HL-60 (cell line): ENCODE measurements at regions not wholly inside any gene's neighbourhood (a gene's known extent, or its start where the extent isn't known, plus 50 kb on each side); places are given as distances from the start of the nearest gene placed in this dataset.

ENCODE experiments used
- DNase-seq, 2 experiments: peaks; one replicate each; pipeline ENCODE4 v3.0.0-alpha.2; 2010 to 2020; ENCODE audit warnings: low read depth in 1 of 2, low spot score in 1 of 2
- H3K27ac ChIP-seq: fragments of 250-450 bp; sonication (Bioruptor Pico); replicated peaks from 2 replicates; pipeline ENCODE4 v1.5.1; 2020; ENCODE audit warnings: mild to moderate bottlenecking, moderate library complexity
- H3K27me3 ChIP-seq: fragments of 250-450 bp; sonication (Bioruptor Pico); 2 replicates; pipeline ENCODE4 v1.5.1; 2021; ENCODE audit warnings: mild to moderate bottlenecking, moderate library complexity; ENCODE audit not compliant: insufficient read depth, poor library complexity, severe bottlenecking
- H3K4me3 ChIP-seq: replicated peaks from 2 replicates; pipeline ENCODE4 v1.5.1; 2011; ENCODE audit warnings: mild to moderate bottlenecking, control low read depth, low read length; ENCODE audit not compliant: insufficient read depth
- GABPA ChIP-seq: IDR thresholded peaks from 2 replicates; pipeline ENCODE4 v1.6.1; 2012; ENCODE audit warnings: low read depth
- POLR2AphosphoS5 ChIP-seq: IDR thresholded peaks from 2 replicates; pipeline ENCODE4 v1.6.1; 2012; ENCODE audit warnings: low read depth
- SPI1 ChIP-seq: IDR thresholded peaks from 2 replicates; pipeline ENCODE4 v1.6.1; 2012; ENCODE audit warnings: low read depth, mild to moderate bottlenecking, borderline replicate concordance
- TF ChIP-seq, protein P1 (sequence below): IDR thresholded peaks from 2 replicates; pipeline ENCODE4 v1.6.1; 2012; ENCODE audit warnings: low read depth; ENCODE audit not compliant: insufficient replicate concordance
- TF ChIP-seq, protein P2 (sequence below): IDR thresholded peaks from one replicate; pipeline ENCODE4 v1.5.1; 2011; ENCODE audit warnings: low read length, control low read depth, inconsistent platforms; ENCODE audit not compliant: insufficient read depth

DNA sequence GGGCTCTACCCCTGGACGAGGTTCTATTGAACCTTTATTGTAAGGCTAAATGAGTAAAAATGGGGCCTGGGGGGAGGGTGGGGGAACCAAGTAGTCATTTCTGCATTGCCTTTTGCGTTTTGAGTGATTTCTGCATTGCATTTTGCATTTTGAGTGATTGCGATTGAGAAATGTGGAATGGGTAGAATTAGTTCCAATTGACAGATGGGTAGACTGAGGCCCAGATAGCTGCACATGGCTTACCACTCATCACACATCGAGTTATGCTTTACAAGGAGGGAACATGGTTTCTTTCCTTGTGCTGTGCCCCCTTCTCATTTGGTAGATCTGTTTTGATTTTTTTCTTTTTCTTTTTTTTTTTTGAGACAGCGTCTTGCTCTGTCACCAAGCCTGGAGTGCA is 858.7 kb downstream of the TYW1 start:
- DNase-seq, result no peak
- Histone ChIP-seq H3K4me3 (no peak overlapping the region), H3K27ac (no peak overlapping the region), H3K27me3 (no peaks in the 10 kb centered on the region)
- TF ChIP-seq, protein P1, sequence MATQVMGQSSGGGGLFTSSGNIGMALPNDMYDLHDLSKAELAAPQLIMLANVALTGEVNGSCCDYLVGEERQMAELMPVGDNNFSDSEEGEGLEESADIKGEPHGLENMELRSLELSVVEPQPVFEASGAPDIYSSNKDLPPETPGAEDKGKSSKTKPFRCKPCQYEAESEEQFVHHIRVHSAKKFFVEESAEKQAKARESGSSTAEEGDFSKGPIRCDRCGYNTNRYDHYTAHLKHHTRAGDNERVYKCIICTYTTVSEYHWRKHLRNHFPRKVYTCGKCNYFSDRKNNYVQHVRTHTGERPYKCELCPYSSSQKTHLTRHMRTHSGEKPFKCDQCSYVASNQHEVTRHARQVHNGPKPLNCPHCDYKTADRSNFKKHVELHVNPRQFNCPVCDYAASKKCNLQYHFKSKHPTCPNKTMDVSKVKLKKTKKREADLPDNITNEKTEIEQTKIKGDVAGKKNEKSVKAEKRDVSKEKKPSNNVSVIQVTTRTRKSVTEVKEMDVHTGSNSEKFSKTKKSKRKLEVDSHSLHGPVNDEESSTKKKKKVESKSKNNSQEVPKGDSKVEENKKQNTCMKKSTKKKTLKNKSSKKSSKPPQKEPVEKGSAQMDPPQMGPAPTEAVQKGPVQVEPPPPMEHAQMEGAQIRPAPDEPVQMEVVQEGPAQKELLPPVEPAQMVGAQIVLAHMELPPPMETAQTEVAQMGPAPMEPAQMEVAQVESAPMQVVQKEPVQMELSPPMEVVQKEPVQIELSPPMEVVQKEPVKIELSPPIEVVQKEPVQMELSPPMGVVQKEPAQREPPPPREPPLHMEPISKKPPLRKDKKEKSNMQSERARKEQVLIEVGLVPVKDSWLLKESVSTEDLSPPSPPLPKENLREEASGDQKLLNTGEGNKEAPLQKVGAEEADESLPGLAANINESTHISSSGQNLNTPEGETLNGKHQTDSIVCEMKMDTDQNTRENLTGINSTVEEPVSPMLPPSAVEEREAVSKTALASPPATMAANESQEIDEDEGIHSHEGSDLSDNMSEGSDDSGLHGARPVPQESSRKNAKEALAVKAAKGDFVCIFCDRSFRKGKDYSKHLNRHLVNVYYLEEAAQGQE, result no peak
- TF ChIP-seq, protein P2, sequence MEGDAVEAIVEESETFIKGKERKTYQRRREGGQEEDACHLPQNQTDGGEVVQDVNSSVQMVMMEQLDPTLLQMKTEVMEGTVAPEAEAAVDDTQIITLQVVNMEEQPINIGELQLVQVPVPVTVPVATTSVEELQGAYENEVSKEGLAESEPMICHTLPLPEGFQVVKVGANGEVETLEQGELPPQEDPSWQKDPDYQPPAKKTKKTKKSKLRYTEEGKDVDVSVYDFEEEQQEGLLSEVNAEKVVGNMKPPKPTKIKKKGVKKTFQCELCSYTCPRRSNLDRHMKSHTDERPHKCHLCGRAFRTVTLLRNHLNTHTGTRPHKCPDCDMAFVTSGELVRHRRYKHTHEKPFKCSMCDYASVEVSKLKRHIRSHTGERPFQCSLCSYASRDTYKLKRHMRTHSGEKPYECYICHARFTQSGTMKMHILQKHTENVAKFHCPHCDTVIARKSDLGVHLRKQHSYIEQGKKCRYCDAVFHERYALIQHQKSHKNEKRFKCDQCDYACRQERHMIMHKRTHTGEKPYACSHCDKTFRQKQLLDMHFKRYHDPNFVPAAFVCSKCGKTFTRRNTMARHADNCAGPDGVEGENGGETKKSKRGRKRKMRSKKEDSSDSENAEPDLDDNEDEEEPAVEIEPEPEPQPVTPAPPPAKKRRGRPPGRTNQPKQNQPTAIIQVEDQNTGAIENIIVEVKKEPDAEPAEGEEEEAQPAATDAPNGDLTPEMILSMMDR, result no peak
- TF ChIP-seq SPI1, result no peak
- TF ChIP-seq GABPA, result no peak
- TF ChIP-seq POLR2AphosphoS5, result no peak

DNA sequence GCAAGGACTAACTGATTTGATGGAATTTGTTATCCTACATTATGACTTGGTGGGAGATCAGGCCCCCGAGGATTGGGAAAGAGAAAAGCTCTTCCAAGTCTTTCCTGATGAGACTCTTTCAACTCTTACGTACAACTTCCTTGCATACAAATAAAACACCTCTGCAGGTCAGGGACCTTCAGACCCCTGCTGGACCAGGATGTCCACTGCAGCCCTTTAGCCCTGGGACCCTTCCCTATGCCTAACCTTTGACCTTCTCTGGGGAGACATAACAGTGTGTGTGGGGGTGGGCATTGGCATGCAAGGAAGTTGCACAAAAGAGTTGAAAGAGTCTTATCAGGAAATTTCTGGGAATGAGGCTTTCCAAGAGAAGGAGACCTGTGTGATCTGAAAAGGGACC is 859.4 kb downstream of the TYW1 start:
- H3K4me3 ChIP-seq, result no peak overlapping the region
- no peak overlapping the region for H3K27ac ChIP-seq
- DNase-seq, result no peak
- no peaks in the 10 kb centered on the region for H3K27me3 ChIP-seq
- no peak for TF ChIP-seq GABPA

DNA sequence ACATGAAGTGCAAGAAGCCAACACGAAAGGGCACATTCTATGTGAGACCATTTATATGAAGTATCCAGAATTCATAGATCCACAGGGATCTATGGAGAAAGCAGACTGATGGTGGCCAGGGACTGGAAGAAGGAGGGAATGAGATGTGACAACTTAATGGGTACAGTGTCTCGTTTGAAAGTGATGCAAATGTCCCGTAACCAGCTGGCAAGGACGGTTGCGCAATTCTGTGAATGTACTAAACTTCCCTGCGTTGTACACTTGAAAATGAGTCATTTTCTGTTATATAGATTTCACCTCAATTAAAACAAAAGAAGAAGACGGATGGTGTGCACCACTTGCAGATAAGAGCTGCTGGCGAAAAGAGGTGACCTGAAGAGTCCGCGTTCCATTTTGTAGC is 861.1 kb downstream of the TYW1 start:
- no peak overlapping the region for H3K4me3 ChIP-seq
- no peaks in the 10 kb centered on the region for H3K27me3 ChIP-seq
- no peak overlapping the region for H3K27ac ChIP-seq
- DNase-seq, result peak; percentile 15 to 16
- TF ChIP-seq, protein P1, result no peak
- TF ChIP-seq SPI1 (no peak), GABPA (no peak), POLR2AphosphoS5 (no peak)
- TF ChIP-seq, protein P2, result no peak

DNA sequence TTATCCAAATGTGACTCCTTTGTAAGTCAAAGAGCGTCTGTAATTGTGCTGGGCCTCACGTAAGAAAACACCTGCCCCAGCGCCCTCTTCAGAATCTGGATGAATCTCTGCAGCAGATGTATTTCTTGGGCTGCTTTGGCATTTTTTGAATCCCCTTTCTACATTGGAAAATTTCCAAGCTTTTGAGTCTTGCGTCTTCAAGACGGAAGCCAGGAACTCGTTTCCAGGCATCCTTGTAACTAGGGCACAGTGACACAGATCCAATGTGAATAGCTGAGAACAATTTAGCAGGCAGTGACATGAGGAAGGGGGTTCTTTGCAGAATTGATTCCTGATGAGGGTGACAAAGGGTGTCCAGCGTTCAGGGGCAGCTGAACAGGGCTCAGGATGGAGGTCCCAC is 862.3 kb downstream of the TYW1 start:
- no peak overlapping the region for H3K27ac ChIP-seq
- no peak for DNase-seq
- no peaks in the 10 kb centered on the region for H3K27me3 ChIP-seq
- TF ChIP-seq, protein P2, result no peak
- no peak overlapping the region for H3K4me3 ChIP-seq

DNA sequence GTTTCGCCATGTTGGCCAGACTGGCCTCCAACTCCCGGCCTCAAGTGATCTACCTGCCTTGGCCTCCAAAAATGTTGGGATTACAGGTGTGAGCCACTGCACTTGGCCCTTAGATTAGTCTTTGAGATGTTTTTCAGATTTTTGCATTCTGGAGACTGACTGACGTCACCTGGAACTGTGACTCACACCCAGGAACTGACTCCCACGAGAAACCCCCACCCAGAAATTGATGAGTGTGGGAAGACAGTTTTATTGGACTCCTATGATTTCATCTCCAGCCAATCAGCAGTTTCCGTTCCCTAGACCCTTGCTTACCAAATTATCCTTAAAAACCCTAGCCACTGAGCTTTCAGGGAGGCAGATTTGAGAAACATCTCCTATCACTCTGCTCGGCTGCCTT is 867.3 kb downstream of the TYW1 start:
- TF ChIP-seq SPI1 (no peak), GABPA (no peak), POLR2AphosphoS5 (no peak)
- TF ChIP-seq, protein P2, result no peak
- H3K27ac ChIP-seq, result no peak overlapping the region
- H3K4me3 ChIP-seq, result no peak overlapping the region
- H3K27me3 ChIP-seq, result no peaks in the 10 kb centered on the region
- DNase-seq, result no peak
